GM10248 (cell line): ENCODE measurements at regions not wholly inside any gene's neighbourhood (a gene's known extent, or its start where the extent isn't known, plus 50 kb on each side); places are given as distances from the start of the nearest gene placed in this dataset.

Experiments used
- CTCF ChIA-PET: fragments of 300-600 bp; sonication (Branson Sonifier 250); formaldehyde crosslinking; extraction: SDS; loops from one replicate; lab custom pipeline; 2021; ENCODE audit warnings: antibody characterized with exemption; lab: Yijun Ruan, JAX
- POLR2A ChIA-PET: fragments of 350-650 bp; sonication (Branson Sonifier 250); formaldehyde crosslinking; extraction: SDS; loops from one replicate; lab custom pipeline; 2020; ENCODE audit warnings: antibody characterized with exemption; lab: Yijun Ruan, JAX
- DNase-seq: peaks from one replicate; pipeline ENCODE4 v3.0.0; 2012; ENCODE audit errors: extremely low spot score
- CTCF ChIP-seq: IDR thresholded peaks from 2 replicates; pipeline ENCODE4 v1.5.1; 2012; ENCODE audit warnings: mild to moderate bottlenecking, low read depth; ENCODE audit errors: extremely low read depth, missing control alignments, control extremely low read depth

GRCh38 chr18:57957210-57957609 lies 86.8 kb upstream of the NEDD4L start:
- CTCF ChIA-PET: interaction anchor here (1.7 to 3.1 kb wide), 3 partner anchors 8 to 179 kb away, joined by 4 to 17 read pairs (median 10); no protein-coding TSS in a partner anchor
- no peak for DNase-seq
- TF ChIP-seq CTCF: no peak
- POLR2A ChIA-PET: no interaction called here

- ChIA-PET CTCF (interaction anchor here (1.7 kb wide), 1 partner anchor 9 kb away, joined by 4 read pairs; no protein-coding TSS in a partner anchor), POLR2A (no interaction called here)
- no peak for TF ChIP-seq CTCF
- DNase-seq: no peak
Observed at GRCh38 chr18:57956491-57956890, 87.5 kb upstream of the NEDD4L start.

- TF ChIP-seq CTCF: no peak
Observed at GRCh38 chr18:57954935-57955334, 89.1 kb upstream of the NEDD4L start.

GRCh38 chr18:57953883-57954282 lies 90.1 kb upstream of the NEDD4L start:
- POLR2A ChIA-PET: no interaction called here
- TF ChIP-seq CTCF: no peak
- DNase-seq: no peak
- CTCF ChIA-PET: no interaction called here

More at GRCh38 chr18:57954935-57955334, 89.1 kb upstream of the NEDD4L start:
- no peak for DNase-seq
- ChIA-PET CTCF (no interaction called here), POLR2A (no interaction called here)

GRCh38 chr18:57951999-57952774 lies 91.8 kb upstream of the NEDD4L start:
- CTCF ChIA-PET: interaction anchor here (1.6 to 1.8 kb wide), 2 partner anchors 18 to 22 kb away, joined by 4 to 6 read pairs; no protein-coding TSS in a partner anchor
- DNase-seq: no peak
- POLR2A ChIA-PET: no interaction called here
- TF ChIP-seq CTCF: no peak

- ChIA-PET CTCF (interaction anchor here (0.8 to 1.8 kb wide), 3 partner anchors 19 to 23 kb away, joined by 3 to 6 read pairs (median 4); no protein-coding TSS in a partner anchor), POLR2A (no interaction called here)
- TF ChIP-seq CTCF: no peak
- DNase-seq: no peak
Observed at GRCh38 chr18:57951117-57951796, 92.8 kb upstream of the NEDD4L start.
